Rectal smooth muscle tissue (tissue), 1 donor: ENCODE measurements at regions not wholly inside any gene's neighbourhood (a gene's known extent, or its start where the extent isn't known, plus 50 kb on each side); places are given as distances from the start of the nearest gene placed in this dataset.

Source experiments
- H3K27ac ChIP-seq: one replicate; pipeline ENCODE4 v1.7.0; 2013; ENCODE audit warnings: low read depth, low read length, inconsistent platforms
- H3K27me3 ChIP-seq: one replicate; pipeline ENCODE4 v1.7.0; 2013; ENCODE audit warnings: low read length; ENCODE audit not compliant: control insufficient read depth, insufficient read depth
- H3K36me3 ChIP-seq: one replicate; pipeline ENCODE4 v1.7.0; 2013; ENCODE audit warnings: low read length; ENCODE audit not compliant: control insufficient read depth, insufficient read depth
- H3K4me1 ChIP-seq: one replicate; pipeline ENCODE4 v1.7.0; 2013; ENCODE audit warnings: low read length; ENCODE audit not compliant: control insufficient read depth, insufficient read depth
- H3K4me3 ChIP-seq: one replicate; pipeline ENCODE4 v1.7.0; 2013; ENCODE audit warnings: low read length
- H3K9ac ChIP-seq: one replicate; pipeline ENCODE4 v1.7.0; 2013; ENCODE audit warnings: low read length

GRCh38 chr15:56783857-56784661 is 50.8 kb upstream of the ZNF280D start:
- Histone ChIP-seq H3K9ac (no peak overlapping the region), H3K4me3 (no peak overlapping the region), H3K36me3 (no peaks in the 10 kb centered on the region), H3K27ac (no peak overlapping the region), H3K4me1 (no peaks in the 10 kb centered on the region), H3K27me3 (no peaks in the 10 kb centered on the region)

GRCh38 chr15:56783156-56783856 is 50.0 kb upstream of the ZNF280D start:
- Histone ChIP-seq H3K4me1 (no peaks in the 10 kb centered on the region), H3K4me3 (no peak overlapping the region), H3K27me3 (no peaks in the 10 kb centered on the region), H3K9ac (no peak overlapping the region), H3K36me3 (no peaks in the 10 kb centered on the region), H3K27ac (no peak overlapping the region)
